Body of pancreas (tissue), 4 donors: ENCODE measurements at regions not wholly inside any gene's neighbourhood (a gene's known extent, or its start where the extent isn't known, plus 50 kb on each side); places are given as distances from the start of the nearest gene placed in this dataset.

Experiments used
- ATAC-seq: fragments of 150-250 bp; one replicate; pipeline ENCODE4 v1.9.1; 2016
- DNase-seq, 4 donors: peaks; one replicate each; pipeline ENCODE4 v3.0.0-alpha.2; 2019
- H3K27ac ChIP-seq, 4 donors: fragments of 200-600 bp; sonication (generic); 1 replicate in 3 of 4; 2 replicates in 1 of 4; pipeline versions ENCODE4 v1.5.1 to v1.6.1; 2016 to 2019; ENCODE audit warnings: mild to moderate bottlenecking in 1 of 4, mixed read lengths in 1 of 4, moderate library complexity in 1 of 4
- H3K27me3 ChIP-seq, 2 donors: fragments of 200-600 bp; sonication (generic); one replicate each; pipeline ENCODE4 v1.6.0; 2016; ENCODE audit warnings: mild to moderate bottlenecking in 1 of 2
- H3K36me3 ChIP-seq, 2 donors: fragments of 200-600 bp; sonication (generic); replicated peaks in 1 of 2; 2 replicates each; pipeline ENCODE4 v1.5.1; 2016; ENCODE audit warnings: low read depth in 2 of 2; ENCODE audit not compliant: insufficient read depth in 1 of 2
- H3K4me1 ChIP-seq: fragments of 200-600 bp; sonication (generic); one replicate; pipeline ENCODE4 v1.6.0; 2016
- H3K4me3 ChIP-seq, 2 donors: fragments of 200-600 bp; sonication (generic); 1 replicate in 1 of 2; 2 replicates in 1 of 2; pipeline ENCODE4 v1.5.1; 2016 to 2019
- H3K9me3 ChIP-seq, 3 donors: fragments of 200-600 bp; sonication (generic); 1 replicate in 2 of 3; 2 replicates in 1 of 3; pipeline ENCODE4 v1.5.1; 2016
- POLR2A ChIP-seq, 3 donors: fragments of 450-650 bp; IDR thresholded peaks; one replicate each; pipeline ENCODE4 v1.6.1; 2016; ENCODE audit warnings: antibody characterized with exemption in 3 of 3, mild to moderate bottlenecking in 2 of 3
- WGBS, 2 donors: methylation state at CpG; one replicate each; pipeline ENCODE4 v1.1.5; 2017; 5-methylcytosine and 5-hydroxymethylcytosine counted together
- intact Hi-C: fragments of 100-400 bp; cut with DNase I; formaldehyde crosslinking; loops from one replicate; pipeline ENCODE4 v1.15.1; 2023
- TF ChIP-seq, protein P1 (sequence below), 7 experiments: fragments of 450-650 bp in 4 of 7; fragments of 200-600 bp in 3 of 7; sonication (generic) in 3 of 7; IDR thresholded peaks; one replicate each; pipeline ENCODE4 v1.5.1; 2016 to 2019; ENCODE audit warnings: antibody characterized with exemption in 7 of 7

DNA sequence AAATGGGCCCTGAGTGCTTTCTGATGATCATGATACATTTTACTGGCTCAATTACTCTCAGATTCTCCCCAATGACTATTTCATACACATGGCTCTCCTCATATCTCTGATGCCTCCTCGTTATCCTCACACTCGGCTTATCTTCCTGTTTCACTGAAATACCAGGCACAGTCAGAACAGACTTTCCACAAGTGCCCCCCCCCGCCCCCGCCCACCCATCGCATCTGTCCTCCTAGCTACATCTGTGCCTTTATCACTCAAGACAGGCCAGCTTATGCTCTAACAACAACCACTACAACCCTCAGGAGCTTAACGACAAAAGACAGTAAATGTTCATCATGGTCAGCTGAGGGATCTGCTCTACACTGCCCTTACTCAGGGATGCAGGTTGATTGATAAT lies 610.6 kb upstream of the DIPK2B start:
- H3K27me3 ChIP-seq, result no peaks in the 10 kb centered on the region
- no peaks in the 10 kb centered on the region for H3K36me3 ChIP-seq
- H3K9me3 ChIP-seq, result no peaks in the 10 kb centered on the region
- ATAC-seq, result no peak
- H3K4me3 ChIP-seq, result no peak overlapping the region
- no peak for DNase-seq
- H3K4me1 ChIP-seq, result no peaks in the 10 kb centered on the region
- TF ChIP-seq, protein P1, sequence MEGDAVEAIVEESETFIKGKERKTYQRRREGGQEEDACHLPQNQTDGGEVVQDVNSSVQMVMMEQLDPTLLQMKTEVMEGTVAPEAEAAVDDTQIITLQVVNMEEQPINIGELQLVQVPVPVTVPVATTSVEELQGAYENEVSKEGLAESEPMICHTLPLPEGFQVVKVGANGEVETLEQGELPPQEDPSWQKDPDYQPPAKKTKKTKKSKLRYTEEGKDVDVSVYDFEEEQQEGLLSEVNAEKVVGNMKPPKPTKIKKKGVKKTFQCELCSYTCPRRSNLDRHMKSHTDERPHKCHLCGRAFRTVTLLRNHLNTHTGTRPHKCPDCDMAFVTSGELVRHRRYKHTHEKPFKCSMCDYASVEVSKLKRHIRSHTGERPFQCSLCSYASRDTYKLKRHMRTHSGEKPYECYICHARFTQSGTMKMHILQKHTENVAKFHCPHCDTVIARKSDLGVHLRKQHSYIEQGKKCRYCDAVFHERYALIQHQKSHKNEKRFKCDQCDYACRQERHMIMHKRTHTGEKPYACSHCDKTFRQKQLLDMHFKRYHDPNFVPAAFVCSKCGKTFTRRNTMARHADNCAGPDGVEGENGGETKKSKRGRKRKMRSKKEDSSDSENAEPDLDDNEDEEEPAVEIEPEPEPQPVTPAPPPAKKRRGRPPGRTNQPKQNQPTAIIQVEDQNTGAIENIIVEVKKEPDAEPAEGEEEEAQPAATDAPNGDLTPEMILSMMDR (IDR thresholded peaks at IDR 0.05), result no peak
- TF ChIP-seq POLR2A (IDR thresholded peaks at IDR 0.05), result no peak
- intact Hi-C loops, result no loop called here
- 74 to 83% methylated on average over 4 to 5 of the region's 6 CpGs for WGBS, 2 donors
- H3K27ac ChIP-seq, result no peak overlapping the region

DNA sequence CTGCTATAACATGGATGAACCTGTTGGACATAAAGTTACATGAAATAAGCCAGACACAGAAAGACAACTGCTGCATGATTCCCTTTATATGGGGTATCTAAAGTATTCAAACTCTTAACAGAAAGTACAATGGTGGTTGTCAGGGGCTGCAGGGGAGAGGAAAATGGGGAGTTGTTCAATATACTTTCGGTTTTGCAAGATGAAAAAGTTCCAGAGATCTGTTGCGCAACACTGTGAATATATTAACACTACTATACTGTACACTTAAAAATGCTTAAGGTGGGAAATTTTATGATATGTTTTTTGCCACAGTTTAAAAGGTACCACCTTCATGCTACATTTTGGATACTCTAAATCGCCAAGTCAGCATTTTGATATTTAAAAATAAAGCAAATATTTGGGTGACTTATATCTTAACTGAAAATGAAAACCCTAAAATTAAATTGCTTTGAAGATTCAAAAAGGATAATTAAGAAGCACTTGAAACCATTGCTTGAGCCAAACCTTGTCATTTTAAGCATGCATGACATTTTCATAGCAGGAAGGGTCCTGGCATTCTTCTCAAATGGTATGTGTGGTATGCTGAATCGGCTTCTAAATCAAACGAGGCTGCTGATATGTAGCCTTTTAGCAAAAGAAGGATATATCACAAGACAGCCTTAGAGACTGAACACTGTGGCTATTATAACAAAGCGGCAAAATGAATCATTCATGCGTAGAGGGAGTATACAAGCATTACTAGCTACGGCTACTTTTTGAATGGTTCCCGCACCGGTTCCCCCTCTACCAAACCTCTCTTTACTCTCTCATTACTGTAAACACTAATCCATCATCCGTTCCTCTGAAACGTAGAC lies 607.1 kb upstream of the DIPK2B start:
- intact Hi-C loops, result no loop called here
- Histone ChIP-seq H3K9me3 (no peaks in the 10 kb centered on the region), H3K4me3 (no peak overlapping the region), H3K4me1 (no peaks in the 10 kb centered on the region), H3K36me3 (no peaks in the 10 kb centered on the region), H3K27ac (no peak overlapping the region), H3K27me3 (no peaks in the 10 kb centered on the region)
- TF ChIP-seq POLR2A (IDR thresholded peaks at IDR 0.05), result no peak
- TF ChIP-seq, protein P1 (IDR thresholded peaks at IDR 0.05), result no peak
- 28 to 35% methylated on average over 12 of the region's 12 CpGs for WGBS, 2 donors
- DNase-seq, result peak in 1 of 4 donors; percentile 15
- no peak for ATAC-seq

DNA sequence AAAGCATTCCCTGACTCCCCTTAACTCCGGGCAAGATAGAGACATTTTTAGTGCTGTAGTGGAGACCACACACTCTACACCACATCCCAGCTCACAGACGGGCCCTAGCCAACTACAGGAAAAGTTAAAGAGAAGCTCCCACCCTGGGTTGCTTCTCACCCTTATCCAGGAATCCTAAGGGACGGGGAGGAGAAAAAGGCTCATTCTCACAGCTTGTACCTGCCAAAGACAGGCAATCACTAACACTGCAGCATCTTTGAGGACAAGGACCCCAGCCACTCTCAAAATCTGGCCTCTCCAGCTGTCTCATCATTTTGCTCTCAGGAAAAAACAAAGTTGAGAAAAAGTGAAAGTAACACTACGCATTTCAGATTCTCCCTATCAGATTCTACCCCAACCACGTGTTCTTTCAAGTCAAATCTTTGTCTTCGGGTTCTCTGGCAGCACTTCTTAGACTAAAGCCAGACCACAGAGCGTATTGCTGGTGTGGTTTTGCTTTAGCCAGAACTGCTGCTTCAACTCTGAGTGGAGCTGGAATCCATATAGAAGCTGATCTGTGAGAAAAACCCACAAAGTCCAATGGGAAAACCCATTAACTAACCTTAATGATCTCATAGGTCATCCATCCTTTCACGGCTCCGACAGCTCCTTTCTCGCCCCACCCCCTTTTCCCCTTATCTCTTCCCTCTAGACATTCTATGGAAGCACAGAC lies 605.9 kb upstream of the DIPK2B start:
- DNase-seq (no peak), ATAC-seq (no peak)
- Histone ChIP-seq H3K36me3 (no peaks in the 10 kb centered on the region), H3K9me3 (no peaks in the 10 kb centered on the region), H3K27me3 (no peaks in the 10 kb centered on the region), H3K27ac (no peak overlapping the region), H3K4me3 (no peak overlapping the region), H3K4me1 (no peaks in the 10 kb centered on the region)
- TF ChIP-seq, protein P1 (IDR thresholded peaks at IDR 0.05), result no peak
- TF ChIP-seq POLR2A (IDR thresholded peaks at IDR 0.05), result no peak
- intact Hi-C loops, result no loop called here
- 40 to 57% methylated on average over 8 to 9 of the region's 10 CpGs for WGBS, 2 donors

DNA sequence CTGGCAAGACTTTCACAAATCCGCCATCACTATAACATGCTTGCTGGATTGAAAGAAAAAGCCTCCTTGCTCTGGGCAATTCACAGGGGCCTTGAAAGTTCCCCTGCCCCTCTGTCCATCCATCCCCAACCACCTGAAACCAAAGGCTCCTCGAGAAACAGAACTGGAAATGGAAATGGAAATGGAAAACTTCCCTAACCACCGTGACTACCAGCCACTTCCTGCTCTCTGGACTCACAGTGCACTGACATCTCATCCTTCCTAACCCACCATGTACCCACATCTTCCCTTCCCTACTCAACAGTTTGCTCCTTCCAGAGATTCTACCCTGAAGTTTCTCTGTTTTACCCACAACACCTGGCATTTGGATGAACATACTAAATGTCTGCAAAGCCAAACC lies 603.6 kb upstream of the DIPK2B start:
- Histone ChIP-seq H3K9me3 (no peaks in the 10 kb centered on the region), H3K36me3 (no peaks in the 10 kb centered on the region), H3K4me3 (no peak overlapping the region), H3K27me3 (no peaks in the 10 kb centered on the region), H3K27ac (no peak overlapping the region), H3K4me1 (no peaks in the 10 kb centered on the region)
- 72 to 75% methylated on average over 3 of the region's 3 CpGs for WGBS, 2 donors
- ATAC-seq (no peak), DNase-seq (no peak)
- intact Hi-C loops, result no loop called here
- TF ChIP-seq POLR2A (IDR thresholded peaks at IDR 0.05), result no peak
- TF ChIP-seq, protein P1 (IDR thresholded peaks at IDR 0.05), result no peak
